ENCODE measurements at regions not wholly inside any gene's neighbourhood (a gene's known extent, or its start where the extent isn't known, plus 50 kb on each side); places are given as distances from the start of the nearest gene placed in this dataset.

DNA sequence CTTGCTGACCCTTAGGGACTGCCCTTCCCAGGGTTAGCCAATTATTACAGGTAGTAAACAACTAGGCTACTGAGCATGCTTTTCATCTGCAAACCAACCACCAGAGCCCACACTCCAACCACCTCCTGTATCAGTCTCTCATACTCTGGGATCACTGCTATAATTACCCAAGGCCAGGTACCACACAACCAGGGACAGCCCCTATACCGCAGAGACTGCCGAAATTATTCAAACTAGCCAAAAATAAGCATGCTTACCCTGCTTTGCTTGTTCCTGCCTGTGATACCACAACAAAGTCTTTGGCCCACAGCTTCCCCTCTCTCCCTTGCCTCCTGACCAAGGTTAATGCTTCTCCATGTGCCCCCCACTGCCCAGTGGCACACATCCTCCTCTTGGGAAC lies 197.6 kb upstream of the SRRM4 start:
- Histone ChIP-seq H3K27me3 (ENCODE audit: insufficient read depth, low read length) (no peaks in the 10 kb centered on the region), H3K4me2 (ENCODE audit: insufficient read depth, low read length) (no peak overlapping the region), H2AFZ (ENCODE audit: low read length) (no peak overlapping the region), H3K27ac (ENCODE audit: low read depth, low read length) (no peak overlapping the region), H3K9me3 (ENCODE audit: low read depth, low read length) (no peaks in the 10 kb centered on the region), H3K4me1 (ENCODE audit: insufficient read depth, low read length) (no peaks in the 10 kb centered on the region), H3K36me3 (ENCODE audit: insufficient read depth, low read length) (no peaks in the 10 kb centered on the region), H3K4me3 (ENCODE audit: insufficient read depth, low read length) (no peak overlapping the region), H4K20me1 (ENCODE audit: insufficient read depth, low read length) (no peaks in the 10 kb centered on the region), H3K79me2 (ENCODE audit: insufficient read depth, low read length) (no peaks in the 10 kb centered on the region)
- DNase-seq (ENCODE audit: insufficient read length, low spot score, missing footprints) = no peak
- TF ChIP-seq, protein P1, sequence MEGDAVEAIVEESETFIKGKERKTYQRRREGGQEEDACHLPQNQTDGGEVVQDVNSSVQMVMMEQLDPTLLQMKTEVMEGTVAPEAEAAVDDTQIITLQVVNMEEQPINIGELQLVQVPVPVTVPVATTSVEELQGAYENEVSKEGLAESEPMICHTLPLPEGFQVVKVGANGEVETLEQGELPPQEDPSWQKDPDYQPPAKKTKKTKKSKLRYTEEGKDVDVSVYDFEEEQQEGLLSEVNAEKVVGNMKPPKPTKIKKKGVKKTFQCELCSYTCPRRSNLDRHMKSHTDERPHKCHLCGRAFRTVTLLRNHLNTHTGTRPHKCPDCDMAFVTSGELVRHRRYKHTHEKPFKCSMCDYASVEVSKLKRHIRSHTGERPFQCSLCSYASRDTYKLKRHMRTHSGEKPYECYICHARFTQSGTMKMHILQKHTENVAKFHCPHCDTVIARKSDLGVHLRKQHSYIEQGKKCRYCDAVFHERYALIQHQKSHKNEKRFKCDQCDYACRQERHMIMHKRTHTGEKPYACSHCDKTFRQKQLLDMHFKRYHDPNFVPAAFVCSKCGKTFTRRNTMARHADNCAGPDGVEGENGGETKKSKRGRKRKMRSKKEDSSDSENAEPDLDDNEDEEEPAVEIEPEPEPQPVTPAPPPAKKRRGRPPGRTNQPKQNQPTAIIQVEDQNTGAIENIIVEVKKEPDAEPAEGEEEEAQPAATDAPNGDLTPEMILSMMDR (IDR thresholded peaks at IDR 0.05; ENCODE audit: extremely low read depth, low read depth, low read length) = no peak

DNA sequence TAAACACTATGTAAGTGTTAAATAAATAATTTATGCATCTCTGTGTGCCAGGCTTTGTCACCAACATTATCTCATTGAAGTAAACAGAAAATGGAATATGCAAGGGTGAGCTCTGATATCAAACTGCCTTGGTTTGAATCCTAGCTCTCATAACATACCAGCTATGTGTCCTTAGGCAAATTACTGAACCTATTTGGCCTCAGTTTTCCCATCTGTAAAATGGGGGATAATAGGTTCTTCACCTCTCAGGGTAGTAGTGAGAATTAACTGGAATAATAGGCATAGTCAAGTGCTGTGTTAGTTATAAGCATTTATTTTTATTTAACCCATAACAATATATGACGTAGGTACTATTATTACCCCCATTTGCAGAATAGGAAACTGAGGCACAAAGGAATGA lies 190.8 kb upstream of the SRRM4 start:
- TF ChIP-seq, protein P1 (IDR thresholded peaks at IDR 0.05; ENCODE audit: extremely low read depth, low read depth, low read length) = no peak
- Histone ChIP-seq H2AFZ (ENCODE audit: low read length) (no peak overlapping the region), H4K20me1 (ENCODE audit: insufficient read depth, low read length) (no peaks in the 10 kb centered on the region), H3K9me3 (ENCODE audit: low read depth, low read length) (no peaks in the 10 kb centered on the region), H3K4me2 (ENCODE audit: insufficient read depth, low read length) (no peak overlapping the region), H3K4me1 (ENCODE audit: insufficient read depth, low read length) (no peaks in the 10 kb centered on the region), H3K4me3 (ENCODE audit: insufficient read depth, low read length) (no peak overlapping the region), H3K79me2 (ENCODE audit: insufficient read depth, low read length) (no peaks in the 10 kb centered on the region), H3K27me3 (ENCODE audit: insufficient read depth, low read length) (no peaks in the 10 kb centered on the region), H3K36me3 (ENCODE audit: insufficient read depth, low read length) (no peaks in the 10 kb centered on the region), H3K27ac (ENCODE audit: low read depth, low read length) (no peak overlapping the region)
- DNase-seq (ENCODE audit: insufficient read length, low spot score, missing footprints) = no peak

DNA sequence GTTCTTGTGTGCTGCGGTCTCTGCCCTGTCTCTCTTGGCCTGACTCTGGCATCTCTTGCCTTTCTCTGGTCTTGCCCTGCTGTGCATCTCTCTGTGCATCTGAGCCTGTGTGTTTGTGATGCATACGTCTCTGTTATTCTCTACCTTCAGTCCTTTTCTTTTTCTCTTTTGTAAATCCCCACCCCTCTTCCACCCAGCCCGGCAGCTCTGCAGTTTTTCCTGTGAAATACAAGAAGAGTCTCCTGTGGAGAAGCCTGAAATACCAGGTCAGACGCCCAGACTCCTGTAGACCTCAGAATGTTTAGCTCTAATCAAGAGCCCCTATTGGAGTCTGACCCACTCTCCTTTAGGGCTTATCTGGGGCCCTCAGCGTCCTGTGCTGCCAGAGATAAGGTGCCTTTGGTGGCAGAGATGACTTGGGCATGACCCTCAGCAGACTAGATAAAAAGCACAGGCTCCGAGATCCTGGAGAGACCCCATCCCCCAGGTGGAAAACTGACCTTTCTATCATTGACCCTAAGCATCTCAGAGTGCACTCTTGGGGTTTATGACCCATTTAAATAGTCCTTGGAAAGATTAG lies 167.5 kb upstream of the SRRM4 start:
- no peaks in the 10 kb centered on the region for H3K79me2 ChIP-seq (ENCODE audit: insufficient read depth, low read length)
- H3K27ac ChIP-seq (ENCODE audit: low read depth, low read length) = no peak overlapping the region
- no peak overlapping the region for H3K4me2 ChIP-seq (ENCODE audit: insufficient read depth, low read length)
- H3K4me3 ChIP-seq (ENCODE audit: insufficient read depth, low read length) = no peak overlapping the region
- no peaks in the 10 kb centered on the region for H3K4me1 ChIP-seq (ENCODE audit: insufficient read depth, low read length)
- H3K27me3 ChIP-seq (ENCODE audit: insufficient read depth, low read length) = no peaks in the 10 kb centered on the region
- no peaks in the 10 kb centered on the region for H3K9me3 ChIP-seq (ENCODE audit: low read depth, low read length)
- TF ChIP-seq, protein P1 (IDR thresholded peaks at IDR 0.05; ENCODE audit: extremely low read depth, low read depth, low read length) = no peak
- DNase-seq (ENCODE audit: insufficient read length, low spot score, missing footprints) = no peak
- H2AFZ ChIP-seq (ENCODE audit: low read length) = no peak overlapping the region
- no peaks in the 10 kb centered on the region for H4K20me1 ChIP-seq (ENCODE audit: insufficient read depth, low read length)
- no peaks in the 10 kb centered on the region for H3K36me3 ChIP-seq (ENCODE audit: insufficient read depth, low read length)

DNA sequence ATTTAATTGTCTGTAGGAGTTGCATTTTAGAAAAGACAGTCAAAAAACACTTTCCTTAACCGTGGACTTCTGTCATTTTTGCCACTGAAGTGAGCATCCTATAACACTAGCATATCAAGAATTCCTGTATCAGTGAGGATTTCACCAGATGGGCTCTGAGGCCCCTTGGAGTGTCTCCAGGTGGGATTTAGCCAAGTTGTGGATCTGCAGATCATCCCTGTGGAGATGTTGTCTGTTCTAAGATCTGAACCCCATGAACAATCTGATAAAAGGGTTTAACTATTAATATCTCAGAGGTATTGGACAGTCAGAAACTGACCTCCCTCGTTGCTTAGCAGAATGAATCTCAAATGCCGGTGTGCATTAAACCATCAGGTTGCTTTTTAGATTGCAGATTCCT lies 165.0 kb upstream of the SRRM4 start:
- Histone ChIP-seq H3K4me1 (ENCODE audit: insufficient read depth, low read length) (no peaks in the 10 kb centered on the region), H3K9me3 (ENCODE audit: low read depth, low read length) (no peaks in the 10 kb centered on the region), H3K36me3 (ENCODE audit: insufficient read depth, low read length) (no peaks in the 10 kb centered on the region), H3K4me3 (ENCODE audit: insufficient read depth, low read length) (no peak overlapping the region), H2AFZ (ENCODE audit: low read length) (no peak overlapping the region), H4K20me1 (ENCODE audit: insufficient read depth, low read length) (no peaks in the 10 kb centered on the region), H3K27ac (ENCODE audit: low read depth, low read length) (no peak overlapping the region), H3K4me2 (ENCODE audit: insufficient read depth, low read length) (no peak overlapping the region), H3K79me2 (ENCODE audit: insufficient read depth, low read length) (no peaks in the 10 kb centered on the region), H3K27me3 (ENCODE audit: insufficient read depth, low read length) (no peaks in the 10 kb centered on the region)
- TF ChIP-seq, protein P1 (IDR thresholded peaks at IDR 0.05; ENCODE audit: extremely low read depth, low read depth, low read length) = no peak
- no peak for DNase-seq (ENCODE audit: insufficient read length, low spot score, missing footprints)
